Nucleus accumbens (tissue), 56 donors: ENCODE measurements at regions not wholly inside any gene's neighbourhood (a gene's known extent, or its start where the extent isn't known, plus 50 kb on each side); places are given as distances from the start of the nearest gene placed in this dataset.
"Not testable (repeated sequence)": the region's sequence is repeated elsewhere in the genome, so short reads cannot be mapped to it uniquely, and the experiment has no call there.

Experiments used
- DNase-seq, 56 donors: peaks; one replicate each; lab custom pipeline; 2025; lab: John Stamatoyannopoulos, UW

DNA sequence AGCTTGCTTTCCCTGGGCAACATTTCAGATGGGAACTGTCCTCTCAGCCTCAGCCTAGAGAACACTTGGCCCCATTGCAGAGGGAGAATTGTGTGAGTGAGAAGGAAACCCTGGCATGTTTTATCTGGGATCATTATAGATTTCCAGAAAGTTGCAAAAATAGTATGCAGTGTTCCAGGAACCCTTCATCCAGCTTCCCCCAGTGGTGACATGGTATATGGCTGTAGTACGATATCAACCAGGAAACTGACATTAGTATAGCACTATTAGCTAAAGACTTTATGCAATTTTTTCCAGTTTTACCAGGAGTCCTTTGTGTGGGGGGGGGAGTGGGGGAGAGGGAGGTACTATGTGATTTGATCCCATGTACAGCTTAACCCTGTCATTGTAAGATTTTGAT, 166.2 kb upstream of the KBTBD8 start:
- DNase-seq = no peak

DNA sequence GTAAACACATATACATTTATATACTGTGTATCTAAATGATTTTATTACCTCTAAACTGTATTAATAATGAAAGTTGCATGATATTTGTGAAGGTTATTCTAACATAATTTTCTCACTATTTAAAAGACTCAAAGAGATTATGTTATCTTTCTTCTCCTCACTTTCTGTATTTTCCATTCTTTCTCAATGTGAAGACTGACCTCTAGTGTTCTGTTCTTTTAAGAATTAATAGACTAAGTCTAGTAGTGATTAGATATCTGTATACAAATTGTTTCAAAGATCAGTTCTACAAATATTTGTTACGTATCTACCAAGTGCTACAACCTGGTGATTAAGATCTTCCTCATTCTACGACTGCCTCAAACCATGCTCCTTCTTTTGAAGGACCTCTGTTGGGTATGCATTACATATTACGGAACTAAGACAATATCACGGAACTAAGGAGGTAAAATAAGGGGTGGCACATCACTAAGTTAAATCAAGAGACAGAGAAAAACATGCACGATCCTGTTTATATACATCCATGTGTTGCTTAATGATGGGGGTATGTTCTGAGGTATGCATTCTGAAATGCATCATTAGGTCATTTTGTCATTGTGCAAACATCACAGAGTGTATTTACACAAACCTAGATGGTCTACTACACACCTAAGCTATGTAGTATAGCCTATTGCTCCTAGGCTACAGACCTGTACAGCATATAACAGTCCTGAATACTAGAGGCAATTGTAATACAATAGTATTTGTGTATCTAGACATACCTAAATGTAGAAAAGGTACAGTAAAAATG, 161.5 kb upstream of the KBTBD8 start:
- DNase-seq = no peak

DNA sequence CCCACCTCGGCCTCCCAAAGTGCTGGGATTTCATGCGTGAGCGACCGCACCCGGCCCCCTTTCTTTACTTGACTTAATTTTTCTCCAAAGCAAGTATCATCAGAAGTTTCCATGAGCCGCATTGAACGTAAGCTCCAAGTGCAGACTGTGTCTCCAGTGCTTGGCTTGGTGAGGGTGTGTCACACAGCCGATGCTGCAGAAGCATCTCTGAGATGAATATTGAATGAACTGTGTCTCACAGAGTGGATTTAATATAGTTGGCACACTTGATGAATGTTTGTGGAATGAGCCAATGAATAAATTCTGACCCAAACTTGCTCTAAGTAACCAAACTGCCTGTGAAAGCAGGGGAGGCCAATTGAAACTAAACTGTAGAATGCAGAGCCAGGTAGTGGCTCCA, 159.4 kb upstream of the KBTBD8 start:
- DNase-seq = no peak

DNA sequence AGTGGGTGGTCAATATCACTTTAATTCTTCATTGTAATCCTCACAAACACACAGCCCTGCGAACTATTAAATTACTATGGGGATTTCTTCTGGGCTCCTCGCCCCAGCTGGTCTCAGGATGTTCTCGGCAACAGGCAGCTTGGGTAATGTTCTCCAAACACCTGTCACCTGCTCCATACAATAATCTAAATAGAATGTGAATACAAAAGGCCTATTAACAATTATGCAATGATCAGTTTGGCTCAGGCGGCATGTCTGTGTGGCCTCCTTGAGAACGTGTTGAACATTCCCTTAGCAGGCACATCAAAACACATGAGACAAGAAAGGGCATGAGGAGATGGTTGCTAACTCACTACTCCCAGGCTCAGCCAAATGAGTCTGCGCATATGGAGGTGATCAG, 158.6 kb upstream of the KBTBD8 start:
- DNase-seq = no peak

DNA sequence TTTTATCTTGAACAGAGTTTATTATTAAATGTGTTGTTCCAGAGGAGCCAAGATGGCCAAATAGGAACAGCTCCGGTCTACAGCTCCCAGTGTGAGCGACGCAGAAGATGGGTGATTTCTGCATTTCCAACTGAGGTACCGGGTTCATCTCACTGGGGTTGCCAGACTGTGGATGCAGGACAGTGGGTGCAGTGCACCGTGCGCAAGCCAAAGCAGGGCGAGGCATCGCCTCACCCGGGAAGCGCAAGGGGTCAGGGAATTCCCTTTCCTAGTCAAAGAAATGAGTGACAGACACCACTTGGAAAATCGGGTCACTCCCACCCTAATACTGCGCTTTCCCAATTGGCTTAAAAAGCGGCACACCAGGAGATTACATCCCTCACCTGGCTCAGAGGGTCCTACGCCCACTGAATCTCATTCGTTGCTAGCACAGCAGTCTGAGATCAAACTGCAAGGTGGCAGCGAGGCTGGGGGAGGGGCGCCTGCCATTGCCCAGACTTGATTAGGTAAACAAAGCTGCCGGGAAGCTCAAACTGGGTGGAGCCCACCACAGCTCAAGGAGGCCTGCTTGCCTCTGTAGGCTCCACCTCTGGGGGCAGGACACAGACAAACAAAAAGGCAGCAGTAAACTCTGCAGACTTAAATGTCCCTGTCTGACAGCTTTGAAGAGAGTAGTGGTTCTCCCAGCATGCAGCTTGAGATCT, 155.2 kb upstream of the KBTBD8 start:
- DNase-seq = not testable (repeated sequence)

DNA sequence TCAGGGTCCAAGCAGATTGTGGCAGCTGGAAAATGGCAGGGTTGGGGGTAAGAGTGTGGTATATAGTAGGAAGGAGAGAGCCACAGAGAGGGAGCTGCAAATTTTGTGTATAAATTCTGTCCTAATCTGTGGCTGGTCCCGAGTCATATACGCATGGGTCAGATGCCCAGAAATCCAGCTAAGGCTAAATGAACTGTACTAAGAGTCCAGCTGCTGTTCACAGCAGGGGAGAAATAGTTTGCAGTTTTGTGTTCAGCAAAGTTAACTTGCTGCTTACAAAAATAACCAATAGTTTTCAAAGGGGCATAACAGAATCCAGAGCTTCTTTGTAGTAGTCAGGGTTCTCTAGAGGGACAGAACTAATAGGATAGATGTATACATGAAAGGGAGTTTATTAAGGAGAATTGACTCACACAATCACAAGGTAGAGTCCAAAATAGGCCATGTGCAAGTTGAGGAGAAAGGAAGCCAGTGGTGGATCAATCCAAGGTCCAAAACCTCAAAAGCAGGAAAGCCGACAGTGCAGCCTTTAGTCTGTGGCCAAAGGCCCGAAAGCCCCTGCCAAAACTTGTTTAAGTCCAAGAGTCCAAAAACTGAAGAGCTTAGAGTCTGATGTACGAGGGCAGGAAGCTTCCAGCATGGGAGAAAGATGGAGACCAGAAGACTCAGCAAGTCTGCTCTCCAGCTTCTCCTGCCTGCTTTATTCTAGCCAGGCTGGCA, 146.1 kb upstream of the KBTBD8 start:
- no peak for DNase-seq

DNA sequence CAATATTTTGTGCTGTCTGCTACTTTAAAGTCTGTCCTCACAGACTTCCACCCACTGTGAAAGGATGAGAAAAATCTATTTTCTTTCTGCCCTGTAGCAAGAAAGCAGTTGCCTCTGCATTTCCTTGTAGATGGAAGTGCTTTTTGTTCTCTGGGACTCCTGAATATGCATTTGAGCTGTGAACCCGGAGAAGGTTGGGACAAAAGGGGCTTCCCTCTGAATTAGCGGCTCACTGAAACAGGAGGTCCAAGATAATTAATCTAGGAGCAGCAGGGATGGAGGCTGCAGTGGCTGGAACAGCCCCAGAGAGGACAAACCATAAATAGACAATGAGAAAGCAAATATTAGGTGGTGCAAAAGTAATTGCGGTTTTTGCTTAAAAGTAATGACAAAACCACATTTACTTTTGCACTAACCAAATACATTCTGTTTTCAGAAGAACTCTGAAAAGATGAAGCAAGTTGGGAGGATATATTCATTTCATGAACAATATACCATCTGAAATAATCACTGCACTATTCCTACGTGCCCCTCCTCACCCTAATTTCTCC, 143.4 kb upstream of the KBTBD8 start:
- DNase-seq = no peak

DNA sequence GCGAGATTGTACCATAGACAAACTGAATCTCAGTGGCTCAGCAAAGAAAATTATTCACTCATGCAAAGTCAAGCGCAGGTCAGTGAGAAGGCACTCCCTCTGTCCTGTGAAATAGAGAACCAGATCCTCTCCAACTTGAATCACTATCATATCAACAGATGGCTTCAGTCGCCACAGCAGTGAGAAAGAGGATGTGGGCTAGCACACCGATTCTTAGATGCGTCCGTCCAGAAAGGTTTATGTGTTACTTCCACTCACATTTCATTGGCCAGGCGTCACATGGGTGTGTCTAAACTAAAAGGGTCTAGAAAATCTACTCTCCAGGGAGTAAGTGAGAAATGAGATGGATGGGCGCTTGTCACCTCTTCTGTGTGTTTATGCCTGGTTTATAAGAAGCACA, 141.6 kb upstream of the KBTBD8 start:
- no peak for DNase-seq

DNA sequence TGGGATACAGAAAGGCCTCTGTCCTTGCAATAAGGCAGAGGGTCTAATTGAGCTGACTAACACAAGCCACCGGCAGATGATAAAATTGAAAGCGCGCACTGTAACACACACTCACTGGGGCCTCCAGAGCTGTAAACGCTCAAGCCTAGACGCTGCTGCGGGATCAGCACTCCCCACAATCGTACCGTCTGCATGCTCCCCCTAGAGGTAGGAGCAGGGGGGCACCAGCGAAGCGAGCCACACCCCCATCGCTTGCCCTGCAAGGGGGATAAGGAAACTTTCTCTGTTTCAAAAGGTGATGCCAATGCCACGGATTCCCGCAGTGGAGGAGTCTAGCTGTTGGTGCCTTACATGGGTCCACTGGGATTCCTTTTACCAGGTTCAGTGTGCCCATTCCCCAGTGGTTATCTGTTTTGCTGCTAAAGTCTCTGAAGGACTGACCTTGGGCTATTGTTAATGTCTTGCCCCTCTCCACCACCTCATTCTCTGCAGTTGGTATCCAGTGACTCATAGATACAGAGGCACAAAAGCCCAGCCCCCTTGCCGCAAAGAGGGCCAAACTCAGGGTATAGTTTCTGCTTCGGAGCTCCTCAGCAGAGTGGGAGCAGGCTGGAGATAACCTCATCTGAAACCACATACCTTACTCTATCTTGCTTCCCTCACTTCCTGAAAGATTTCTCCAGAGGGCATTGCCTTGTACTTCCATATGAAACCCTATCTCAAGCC, 139.3 kb upstream of the KBTBD8 start:
- DNase-seq = no peak

DNA sequence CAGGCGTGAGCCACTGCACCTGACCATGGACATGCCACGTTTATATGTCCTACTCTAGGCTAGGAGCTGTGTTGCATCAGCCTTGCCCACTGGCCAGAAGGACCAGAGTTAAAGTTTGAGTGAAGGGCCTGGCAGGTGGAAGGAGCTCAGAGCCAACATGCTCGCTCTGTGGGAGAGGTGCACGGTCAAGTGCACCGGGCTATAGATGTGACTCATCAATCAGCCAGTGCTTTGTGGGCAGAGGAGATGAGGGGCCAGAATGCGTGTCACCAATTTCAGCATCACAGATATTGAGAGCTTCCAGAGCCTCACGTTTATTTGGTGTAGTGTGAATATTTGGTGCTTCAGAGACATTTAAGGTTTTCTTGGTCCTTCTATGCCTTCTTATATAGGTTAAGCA, 137.3 kb upstream of the KBTBD8 start:
- DNase-seq = no peak

DNA sequence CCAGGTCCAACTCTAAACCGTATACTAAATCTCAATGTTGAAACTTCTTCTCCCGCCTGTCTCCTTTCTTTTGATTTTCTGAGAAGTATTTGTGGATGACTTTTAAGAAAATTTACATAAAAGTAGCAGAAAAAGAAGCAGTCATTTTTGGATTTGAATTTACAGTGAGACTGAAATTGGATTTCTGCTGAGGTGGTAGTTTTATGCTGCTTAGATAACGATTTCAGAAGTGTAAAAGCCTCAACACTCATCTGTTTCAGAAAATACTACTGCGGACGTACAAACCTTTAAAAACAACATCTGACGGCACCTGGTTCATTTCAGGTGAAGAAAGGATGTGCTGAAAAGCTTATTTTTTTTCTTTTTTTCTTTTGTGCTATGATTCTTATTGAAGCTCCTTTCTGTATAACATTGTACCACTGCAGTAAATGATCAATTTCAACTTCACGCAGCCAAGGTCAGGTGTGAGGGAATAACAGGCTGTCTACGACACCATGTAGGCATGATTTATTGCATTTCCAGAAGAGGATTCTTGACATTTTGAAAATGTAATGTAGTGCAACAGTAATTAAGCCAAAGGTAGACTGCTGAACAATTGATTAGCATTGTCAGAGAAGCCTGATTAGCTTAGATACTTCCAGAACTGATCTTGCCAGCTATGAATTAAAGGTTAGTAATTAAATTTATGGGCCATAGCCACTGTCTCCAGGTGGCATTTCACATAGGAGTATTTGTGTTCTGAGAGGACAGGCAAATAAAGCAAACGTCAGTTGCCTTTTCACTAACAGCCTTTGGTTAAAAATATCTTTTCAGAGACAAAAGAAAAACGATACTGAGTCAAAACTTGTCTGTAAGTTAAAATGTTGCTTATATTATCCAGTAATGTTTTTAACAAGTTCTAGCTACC, 134.6 kb upstream of the KBTBD8 start:
- no peak for DNase-seq

DNA sequence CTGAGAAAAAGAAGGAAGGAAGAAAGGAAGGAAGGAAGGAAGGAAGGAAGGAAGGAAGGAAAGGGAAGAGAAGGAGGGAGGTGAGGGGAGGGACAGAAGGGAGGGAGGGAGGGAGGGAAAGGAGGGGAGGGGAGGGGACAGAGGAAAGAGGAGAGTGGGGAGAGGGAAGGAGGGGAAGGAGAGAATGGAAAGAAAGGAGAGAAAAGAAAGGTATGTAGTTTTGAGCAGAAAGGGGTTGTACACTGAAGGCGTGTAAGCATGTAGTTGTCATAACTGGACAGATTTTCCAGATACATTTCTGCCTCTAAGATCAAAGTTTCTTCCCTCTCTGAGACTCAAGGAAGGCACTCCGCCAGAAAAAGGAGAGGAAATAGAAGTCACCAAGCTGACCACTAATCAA, 113.4 kb upstream of the KBTBD8 start:
- DNase-seq = no peak

DNA sequence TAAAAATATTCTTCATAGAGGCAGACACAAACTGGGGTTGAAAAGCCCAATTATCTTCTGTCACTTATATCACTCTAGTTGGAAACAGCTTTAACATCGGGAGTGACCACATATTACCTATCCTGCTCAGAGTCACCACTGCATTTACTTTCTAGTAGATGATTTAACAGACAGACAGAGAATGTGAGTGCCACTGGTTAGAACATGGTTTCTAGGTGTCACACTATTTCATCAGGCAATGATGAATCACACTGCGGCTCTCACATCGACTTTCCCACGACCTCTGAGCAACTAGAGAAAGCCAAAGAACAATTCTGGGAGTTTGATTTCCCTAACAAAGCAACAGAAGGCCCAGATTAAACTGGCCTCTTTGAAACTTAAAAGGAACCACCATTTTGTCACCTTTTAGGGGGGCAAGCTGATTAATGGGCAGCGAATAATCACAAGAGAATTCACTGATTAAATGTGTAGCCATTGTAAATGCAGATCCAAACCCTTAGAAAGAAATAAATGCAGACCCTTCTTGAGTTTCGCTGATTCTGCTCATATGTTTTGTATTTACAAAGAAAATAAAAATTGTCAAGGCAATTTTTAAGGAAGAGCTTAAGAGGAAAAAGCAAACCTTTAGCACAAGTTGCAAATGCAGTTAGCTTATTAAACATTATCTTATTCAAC, 112.6 kb upstream of the KBTBD8 start:
- no peak for DNase-seq

DNA sequence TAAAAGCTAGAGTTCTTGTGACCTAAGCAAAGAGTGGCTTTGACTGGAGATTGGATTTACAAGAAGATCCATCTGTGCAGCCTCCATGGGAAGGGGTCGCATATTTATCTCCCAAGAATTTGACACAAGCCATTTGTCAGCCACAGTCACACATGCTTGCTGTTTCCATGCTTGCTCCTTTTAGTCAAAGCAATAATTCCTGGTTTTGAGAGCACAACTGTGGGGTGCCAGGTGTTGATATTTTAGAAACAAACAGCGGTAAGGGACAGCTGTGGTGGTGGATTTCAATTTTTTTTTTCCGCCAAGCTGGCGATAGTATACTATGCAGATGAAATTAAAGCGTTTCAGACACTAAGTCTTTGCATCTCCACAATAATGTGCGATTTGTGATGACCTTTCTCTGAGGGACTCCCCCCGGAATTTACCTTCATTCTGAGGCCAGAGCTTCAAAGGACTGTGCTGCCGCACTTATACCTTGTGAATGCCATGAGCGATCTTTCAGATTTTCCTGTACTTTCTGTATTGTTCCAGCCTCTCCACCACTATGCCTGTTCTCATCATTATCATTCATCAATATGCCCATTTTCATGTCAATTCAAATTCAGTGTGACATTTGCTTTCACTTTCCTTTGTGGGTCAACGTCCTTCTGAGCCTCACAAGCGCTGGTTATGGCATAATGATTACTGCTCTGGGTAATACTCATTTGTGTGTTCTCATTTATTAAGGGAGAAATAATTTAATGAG, 108.2 kb upstream of the KBTBD8 start:
- DNase-seq = no peak

DNA sequence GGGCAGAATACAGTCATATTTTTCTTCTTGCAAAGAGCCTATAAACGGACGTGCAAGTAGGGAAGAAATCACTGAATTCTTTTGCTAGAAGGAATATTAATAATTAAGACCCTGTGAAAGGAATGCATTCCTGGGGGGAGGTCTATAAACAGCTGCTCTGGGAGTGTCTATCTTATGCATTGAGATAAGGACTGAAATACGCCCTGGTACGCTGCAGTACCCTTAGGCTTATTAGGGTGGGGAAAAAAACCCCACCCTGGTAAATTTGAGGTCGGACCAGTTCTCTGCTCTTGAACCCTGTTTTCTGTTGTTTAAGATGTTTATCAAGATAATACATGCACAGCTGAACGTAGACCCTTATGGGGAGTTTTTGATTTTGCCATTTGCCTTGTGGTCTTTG, 100.0 kb upstream of the KBTBD8 start:
- DNase-seq = no peak

DNA sequence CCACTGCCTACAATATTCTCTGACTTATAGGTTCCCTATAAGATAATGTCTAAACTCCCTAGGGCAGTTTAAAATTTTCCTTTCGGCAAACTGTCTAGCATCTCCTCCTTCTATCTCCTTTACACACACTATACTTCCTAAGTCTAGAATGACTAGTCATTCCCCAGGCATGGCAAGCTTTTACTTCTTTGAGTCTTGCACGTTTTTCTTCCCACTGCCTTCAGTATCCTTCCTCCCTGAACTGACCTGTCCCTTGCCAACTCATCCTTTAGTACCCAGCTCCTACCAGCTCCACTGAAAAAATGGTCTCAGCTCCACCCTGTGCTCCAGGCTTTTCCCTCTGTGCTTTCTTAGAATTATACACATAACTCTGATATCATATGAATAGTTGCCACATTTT, 93.8 kb upstream of the KBTBD8 start:
- DNase-seq = no peak

DNA sequence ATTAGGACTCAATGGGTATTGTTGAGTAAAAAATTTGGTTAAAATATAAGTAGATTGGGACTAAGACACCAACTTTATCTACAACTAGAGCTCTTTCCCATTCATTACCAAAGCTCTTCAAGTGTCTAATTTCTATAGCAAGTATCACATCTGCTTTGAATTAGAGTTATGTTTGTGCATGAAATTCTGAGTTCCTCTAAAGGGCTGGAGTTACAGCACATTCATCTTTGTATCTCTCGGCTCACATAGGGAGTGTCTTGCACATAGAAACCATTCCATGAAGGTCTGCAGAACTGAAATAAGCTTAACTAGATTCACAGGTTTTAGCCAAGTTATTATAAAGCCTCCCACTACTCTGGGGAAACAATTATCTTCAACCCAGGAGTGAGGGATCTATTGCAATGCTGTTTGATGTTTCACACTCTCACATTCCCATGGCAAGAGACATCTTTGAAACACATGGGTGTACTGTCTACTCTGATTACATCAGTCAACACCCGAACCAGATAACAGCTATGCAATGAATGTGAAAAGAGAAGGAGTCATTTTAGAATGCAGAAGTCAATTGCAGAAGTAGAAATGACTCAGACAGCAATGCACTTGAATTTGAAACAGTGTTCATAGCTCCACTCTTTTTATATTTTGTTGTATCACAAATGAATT, 93.1 kb upstream of the KBTBD8 start:
- no peak for DNase-seq

DNA sequence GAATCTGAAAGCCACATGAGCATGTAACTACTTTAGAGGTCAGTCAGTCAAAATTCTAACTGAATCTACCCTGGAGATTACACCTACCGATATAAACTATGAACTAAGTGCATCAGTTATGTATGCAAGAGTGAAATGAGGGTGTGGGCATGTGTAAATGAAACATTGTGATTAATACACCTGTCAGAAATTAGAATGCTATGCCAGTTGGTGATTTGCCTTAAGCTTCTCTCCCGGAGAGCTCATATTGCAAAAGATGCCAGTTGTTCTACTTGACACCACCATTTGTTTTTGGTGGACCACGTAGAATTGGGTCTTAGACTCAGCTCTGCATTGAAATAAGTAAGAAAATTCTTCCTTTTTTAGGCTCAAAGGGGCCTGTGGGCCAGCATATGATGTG, 91.0 kb upstream of the KBTBD8 start:
- DNase-seq = no peak
